NCI-H524 (cell line): ENCODE measurements at regions not wholly inside any gene's neighbourhood (a gene's known extent, or its start where the extent isn't known, plus 50 kb on each side); places are given as distances from the start of the nearest gene placed in this dataset.

ENCODE experiments used
- DNase-seq, 2 experiments: peaks; one replicate each; lab custom pipeline; 2025; lab: John Stamatoyannopoulos, UW

- no peak for DNase-seq
Measured at GRCh38 chr1:5658340-5659316, 333.6 kb downstream of the NPHP4 start.

DNA sequence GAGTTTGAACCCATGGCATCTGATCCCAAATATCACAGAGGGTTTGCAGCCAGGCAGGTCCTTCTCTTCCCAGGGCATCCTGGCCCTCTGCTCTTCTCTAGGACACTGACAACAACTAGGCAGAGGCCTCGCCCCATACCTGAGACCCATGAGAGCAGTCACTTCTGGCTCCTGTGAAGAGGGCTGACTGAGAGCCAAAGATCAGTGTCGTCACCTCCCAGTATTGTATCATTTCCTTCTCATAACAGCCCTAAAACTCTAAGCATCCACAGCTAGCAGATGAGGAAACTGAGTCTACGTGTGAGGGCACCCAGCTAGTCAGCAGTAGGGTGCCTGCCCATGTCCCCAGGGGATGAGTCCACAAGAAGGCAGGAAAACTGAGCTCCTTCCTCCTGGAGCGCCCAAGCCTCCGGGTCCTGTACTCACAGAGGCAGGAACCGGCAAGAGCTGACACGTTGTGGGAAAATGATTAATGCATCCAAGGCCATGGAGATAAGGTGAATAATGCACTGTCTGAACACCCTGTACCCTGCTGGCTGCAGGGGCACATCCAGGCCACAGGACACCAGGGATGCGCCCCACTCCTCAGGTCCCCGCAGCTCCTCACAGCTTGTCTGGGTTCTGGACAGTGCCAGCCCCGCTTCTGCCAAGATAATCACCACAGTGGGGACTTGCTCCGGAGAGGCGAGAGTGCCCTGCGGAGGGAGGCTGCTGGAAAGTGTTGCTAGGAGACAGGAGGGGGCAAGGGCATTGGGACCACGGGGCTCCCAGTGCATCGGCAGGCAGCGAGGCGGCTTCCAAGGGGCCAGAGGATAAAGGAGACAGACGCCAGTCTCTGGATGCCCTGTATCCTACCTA lies 340.0 kb downstream of the NPHP4 start:
- DNase-seq = peak in 1 of 2 experiments; percentile 4

DNA sequence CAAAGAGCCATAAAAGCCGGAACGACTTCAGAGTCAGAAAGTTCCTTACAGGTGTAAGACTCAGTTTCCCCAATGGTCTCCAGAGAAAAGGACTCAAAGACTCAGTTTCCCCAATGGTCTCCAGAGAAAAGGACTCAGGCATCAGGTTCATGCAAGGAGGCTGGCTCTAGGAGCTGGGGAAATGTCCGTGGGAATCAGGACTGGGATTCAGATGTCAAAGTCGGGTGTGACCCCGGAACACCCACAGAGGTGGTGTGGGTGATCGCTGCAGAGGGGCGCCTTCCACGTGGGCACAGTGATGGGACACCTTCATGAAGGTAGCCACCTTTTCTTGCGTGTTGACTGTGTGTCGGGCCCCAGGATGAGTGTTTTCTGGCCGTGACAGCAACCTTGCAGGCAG lies 340.8 kb downstream of the NPHP4 start:
- DNase-seq = no peak

DNA sequence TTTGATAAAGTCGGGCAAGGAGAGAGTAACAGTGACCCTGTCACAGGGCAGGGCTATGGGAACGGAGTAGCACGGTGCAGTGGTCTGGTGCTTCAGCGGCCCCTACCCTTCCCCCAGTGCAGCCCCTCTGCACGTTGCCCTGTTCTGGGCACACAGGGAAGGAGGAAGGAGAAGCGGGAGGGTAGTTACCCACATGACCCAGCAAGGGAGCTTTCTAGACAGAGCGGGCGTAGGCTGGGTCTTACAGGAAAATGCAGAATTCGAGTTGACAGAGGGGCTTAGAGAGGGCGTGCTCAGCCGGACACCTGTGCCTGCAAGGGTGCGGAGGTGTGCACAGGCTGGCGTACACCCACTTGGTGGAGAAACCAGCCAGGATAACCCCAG lies 341.2 kb downstream of the NPHP4 start:
- DNase-seq = no peak

DNA sequence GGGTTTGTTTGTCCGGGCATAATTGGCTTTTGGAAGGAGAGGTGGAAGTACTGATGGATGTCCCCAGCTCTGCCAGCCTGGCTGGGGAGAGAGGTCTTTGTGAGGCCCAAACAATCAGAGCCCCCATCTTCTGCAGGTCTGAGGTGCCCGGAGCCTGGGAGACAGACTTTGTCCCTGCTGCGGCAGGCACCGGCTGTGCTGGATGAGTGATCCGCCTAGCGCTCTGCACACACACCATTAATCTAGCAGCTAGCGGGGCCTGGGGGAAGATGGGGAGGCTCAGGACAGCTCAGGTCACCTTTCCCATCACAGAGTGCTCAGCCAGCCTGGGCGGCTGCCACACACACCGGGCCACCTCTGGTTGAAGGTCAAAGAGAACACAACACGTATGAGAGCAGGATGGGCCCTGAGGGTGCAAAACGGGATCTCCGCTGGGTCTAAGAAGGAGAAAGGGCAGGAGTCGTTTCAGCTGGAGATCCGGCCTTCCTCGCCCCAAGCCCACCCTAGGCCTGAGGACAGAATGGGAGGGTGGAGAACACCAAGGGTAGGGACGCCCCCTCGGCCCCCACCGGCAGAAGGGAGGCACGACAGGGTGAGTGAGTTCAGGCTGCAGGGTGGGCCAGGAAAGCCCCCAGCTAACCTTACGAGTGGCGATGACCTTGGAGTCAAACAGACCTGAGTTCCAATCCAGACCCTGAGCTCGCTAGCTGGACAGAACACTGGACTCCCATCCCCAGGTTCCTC lies 341.8 kb downstream of the NPHP4 start:
- no peak for DNase-seq

GRCh38 chr1:5649795-5650194 lies 342.4 kb downstream of the NPHP4 start:
- DNase-seq = no peak

GRCh38 chr1:5649166-5649551 lies 343.1 kb downstream of the NPHP4 start:
- no peak for DNase-seq

GRCh38 chr1:5648410-5649165 lies 343.6 kb downstream of the NPHP4 start:
- DNase-seq = no peak

DNA sequence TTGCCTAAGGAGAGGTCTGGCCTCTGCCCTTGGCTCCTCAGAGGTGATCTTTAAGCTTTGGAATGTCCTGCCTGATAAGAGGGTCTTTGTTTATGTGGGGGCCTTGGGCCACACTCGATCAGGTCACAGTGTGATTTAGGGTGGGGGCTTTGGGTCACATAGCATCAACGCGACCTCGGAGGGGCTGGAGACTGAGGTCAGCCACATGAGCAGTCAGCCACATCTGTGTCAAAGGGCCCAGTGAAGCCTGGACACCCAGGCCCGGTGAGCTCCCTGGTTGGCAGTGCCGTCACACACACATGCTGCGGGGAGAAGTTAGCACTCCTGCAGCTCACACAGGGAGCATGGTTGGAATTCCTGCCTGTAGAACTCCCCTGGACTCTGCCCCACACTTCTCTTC lies 345.0 kb downstream of the NPHP4 start:
- no peak for DNase-seq

GRCh38 chr1:5646486-5647149 lies 345.6 kb downstream of the NPHP4 start:
- DNase-seq = no peak

GRCh38 chr1:5645929-5646328 lies 346.3 kb downstream of the NPHP4 start:
- no peak for DNase-seq

DNA sequence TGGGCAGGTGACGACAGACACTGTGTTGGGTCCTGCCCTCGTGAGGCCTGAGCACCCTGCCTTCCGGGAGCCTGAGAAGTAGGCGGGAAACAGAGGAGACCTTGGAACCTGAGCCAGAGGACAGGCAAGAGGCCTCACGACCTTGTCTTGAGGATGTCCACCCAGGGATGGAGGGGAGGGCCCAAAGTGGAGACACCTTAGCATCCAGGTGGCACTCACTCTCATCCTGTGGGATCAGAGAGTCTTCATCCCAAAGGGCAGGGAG lies 347.2 kb downstream of the NPHP4 start:
- DNase-seq = no peak

DNA sequence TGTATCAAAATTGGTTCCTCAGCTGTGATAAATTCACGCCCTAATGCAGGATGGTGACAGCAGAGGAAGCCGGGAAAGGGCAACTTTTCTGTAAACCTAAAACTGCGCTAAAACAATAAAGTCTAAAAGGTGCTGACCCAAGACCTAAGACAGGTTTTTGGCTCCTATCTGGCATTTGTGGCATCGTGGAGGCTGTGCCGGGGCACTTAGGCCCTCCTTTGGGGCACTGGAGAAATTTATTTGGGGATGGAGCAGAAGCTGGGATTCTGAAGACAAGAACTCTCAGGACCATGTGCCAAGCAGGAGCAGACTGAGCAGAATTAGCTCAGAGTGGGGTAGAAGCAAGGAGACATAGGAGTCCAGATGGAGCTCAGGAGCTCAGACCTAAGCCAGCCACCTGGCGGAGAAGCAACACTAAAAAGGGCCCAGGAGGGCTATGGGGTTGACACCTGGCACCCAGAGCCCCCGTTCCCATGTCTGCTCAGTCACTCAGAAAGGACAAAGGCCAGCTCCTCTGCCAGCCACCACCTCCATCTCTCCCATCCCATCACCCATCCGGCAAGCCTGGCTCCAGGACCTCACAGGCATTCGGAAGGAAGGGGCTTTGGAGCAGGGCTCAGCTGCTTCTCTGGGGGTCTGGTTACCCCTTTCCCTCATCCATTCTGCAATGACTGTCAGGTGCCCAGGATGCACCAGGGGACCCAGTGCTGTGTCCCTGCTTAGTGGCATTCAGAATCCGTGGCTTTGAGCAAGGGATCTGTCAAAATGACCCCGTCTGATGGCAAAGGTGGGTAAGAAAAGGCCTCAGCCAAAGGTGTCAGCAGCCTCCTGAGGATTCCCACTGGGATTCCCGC lies 347.7 kb downstream of the NPHP4 start:
- DNase-seq = peak in 1 of 2 experiments; percentile 34

DNA sequence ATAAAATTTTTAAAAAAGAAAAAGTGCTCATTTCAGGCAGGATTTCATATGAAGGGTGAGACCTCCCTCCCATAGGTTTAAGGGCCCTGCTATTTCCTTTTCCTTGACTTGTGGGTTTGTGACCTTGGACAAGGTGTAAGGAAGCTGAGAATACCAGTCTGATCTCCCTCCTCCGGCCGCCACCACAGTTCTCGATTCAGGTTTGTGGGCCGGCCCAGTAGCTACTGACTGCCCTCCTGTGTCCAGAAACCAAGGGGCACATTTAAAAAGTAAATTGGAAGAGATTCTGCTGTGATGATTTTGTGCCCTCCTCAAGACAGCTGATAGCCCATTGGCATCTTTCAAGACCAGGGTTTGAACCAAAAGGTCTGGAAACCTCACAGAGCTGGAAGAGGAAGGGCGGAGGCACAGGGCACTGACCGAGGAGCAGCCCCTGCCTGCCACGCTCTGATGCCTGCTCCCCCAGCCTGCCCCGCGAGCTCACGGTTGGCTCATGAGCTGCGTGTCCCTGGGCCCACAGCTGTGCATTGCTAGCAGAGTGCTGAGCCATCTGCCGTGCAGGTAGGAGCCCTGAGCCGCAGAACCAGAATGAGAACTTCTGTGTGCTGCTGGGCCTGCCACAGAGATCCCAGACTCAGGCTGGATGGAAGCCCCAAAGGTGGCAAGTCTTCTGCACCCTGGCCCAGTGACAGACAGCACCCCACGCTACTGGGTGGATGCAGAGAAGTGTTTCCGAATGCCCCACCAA lies 348.7 kb downstream of the NPHP4 start:
- DNase-seq = peak in 1 of 2 experiments; percentile 3

GRCh38 chr1:5640845-5641244 lies 351.4 kb downstream of the NPHP4 start:
- DNase-seq = peak in 1 of 2 experiments; percentile 31

DNA sequence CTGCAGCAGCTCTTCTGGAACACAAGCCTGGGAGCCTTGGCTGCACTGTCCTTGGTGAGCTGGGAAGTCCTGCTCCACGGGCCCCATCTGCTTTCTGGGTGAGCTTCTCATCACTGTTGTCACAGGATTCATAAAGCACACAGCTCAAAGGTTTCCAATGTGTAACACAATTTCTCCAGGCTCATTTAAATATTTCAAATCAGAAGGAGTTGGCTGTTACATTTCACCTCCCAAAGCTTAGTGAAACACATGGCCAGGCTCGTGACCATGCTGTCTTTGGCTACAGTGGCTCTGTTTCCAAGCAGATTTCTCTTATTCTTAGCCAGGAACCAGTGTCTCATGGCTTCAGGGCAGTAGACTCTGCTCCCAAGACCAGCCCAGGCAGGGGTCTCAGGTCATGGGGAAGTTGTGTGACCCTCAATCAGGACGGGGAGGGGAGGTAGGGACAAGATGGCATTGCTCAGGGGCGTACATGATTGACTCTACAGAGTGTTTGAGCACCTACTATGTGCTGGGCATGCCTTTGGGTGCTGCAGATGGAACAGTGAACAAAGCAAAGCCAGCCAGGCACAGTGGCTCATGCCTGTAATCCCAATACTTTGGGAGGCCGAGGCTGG lies 353.0 kb downstream of the NPHP4 start:
- no peak for DNase-seq

GRCh38 chr1:5638582-5638981 lies 353.6 kb downstream of the NPHP4 start:
- DNase-seq = no peak

DNA sequence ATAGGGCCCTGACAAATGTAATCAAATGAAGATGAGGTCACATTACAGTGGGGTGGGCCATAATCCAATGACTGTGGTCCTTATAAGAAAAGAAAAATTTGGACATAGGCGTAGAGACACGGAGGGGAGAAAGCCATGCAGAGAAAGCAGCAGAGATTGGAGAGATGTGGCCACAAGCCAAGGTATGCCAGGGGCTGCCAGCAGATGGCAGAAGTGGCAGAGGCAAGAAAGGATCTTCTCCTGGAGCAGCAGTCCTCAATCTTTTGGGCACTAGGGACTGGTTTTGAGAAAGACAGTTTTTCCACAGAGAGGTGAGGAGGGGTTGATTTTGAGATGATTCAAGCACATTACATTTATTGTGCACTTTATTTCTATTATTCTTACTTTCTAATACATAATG lies 355.1 kb downstream of the NPHP4 start:
- DNase-seq = peak in 1 of 2 experiments; percentile 21

- DNase-seq = no peak
Measured at GRCh38 chr1:5634893-5635292, 357.3 kb downstream of the NPHP4 start.
